Lower leg skin (tissue), 3 donors: ENCODE measurements at regions not wholly inside any gene's neighbourhood (a gene's known extent, or its start where the extent isn't known, plus 50 kb on each side); places are given as distances from the start of the nearest gene placed in this dataset.

Experiments used
- POLR2A ChIP-seq, 2 donors: fragments of 450-650 bp; IDR thresholded peaks; one replicate each; pipeline ENCODE4 v1.6.1; 2016 to 2017; ENCODE audit warnings: antibody characterized with exemption in 2 of 2, mild to moderate bottlenecking in 1 of 2, moderate library complexity in 1 of 2
- TF ChIP-seq, protein P1 (sequence below), 3 donors: fragments of 450-650 bp; IDR thresholded peaks; one replicate each; pipeline ENCODE4 v1.5.1; 2016; ENCODE audit warnings: antibody characterized with exemption in 3 of 3, mild to moderate bottlenecking in 3 of 3, moderate library complexity in 2 of 3

GRCh38 chr14:80078501-80078900 is 132.8 kb downstream of the DIO2 start:
- TF ChIP-seq, protein P1, sequence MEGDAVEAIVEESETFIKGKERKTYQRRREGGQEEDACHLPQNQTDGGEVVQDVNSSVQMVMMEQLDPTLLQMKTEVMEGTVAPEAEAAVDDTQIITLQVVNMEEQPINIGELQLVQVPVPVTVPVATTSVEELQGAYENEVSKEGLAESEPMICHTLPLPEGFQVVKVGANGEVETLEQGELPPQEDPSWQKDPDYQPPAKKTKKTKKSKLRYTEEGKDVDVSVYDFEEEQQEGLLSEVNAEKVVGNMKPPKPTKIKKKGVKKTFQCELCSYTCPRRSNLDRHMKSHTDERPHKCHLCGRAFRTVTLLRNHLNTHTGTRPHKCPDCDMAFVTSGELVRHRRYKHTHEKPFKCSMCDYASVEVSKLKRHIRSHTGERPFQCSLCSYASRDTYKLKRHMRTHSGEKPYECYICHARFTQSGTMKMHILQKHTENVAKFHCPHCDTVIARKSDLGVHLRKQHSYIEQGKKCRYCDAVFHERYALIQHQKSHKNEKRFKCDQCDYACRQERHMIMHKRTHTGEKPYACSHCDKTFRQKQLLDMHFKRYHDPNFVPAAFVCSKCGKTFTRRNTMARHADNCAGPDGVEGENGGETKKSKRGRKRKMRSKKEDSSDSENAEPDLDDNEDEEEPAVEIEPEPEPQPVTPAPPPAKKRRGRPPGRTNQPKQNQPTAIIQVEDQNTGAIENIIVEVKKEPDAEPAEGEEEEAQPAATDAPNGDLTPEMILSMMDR (IDR thresholded peaks at IDR 0.05), result no peak
- TF ChIP-seq POLR2A (IDR thresholded peaks at IDR 0.05), result no peak
